ENCODE measurements at regions not wholly inside any gene's neighbourhood (a gene's known extent, or its start where the extent isn't known, plus 50 kb on each side); places are given as distances from the start of the nearest gene placed in this dataset.
A peak's percentile ranks its signal among the peaks of the same experiment; 100 is the strongest.

- WGBS (ENCODE audit: low lambda C conversion rate): 21% methylated on average over 1 of the region's 1 CpG
- H3K36me3 ChIP-seq (replicated peaks in 1 of 2; ENCODE audit: control insufficient read depth in 1 of 2, insufficient read depth in 2 of 2, low read length in 1 of 2): no peaks in the 10 kb centered on the region
- H3K4me2 ChIP-seq: 0 out of 2 replicates have a peak overlapping the region, but pooled peaks have one; percentile 8
- peaks cover 0 to 21% of the 10 kb centered on the region in 2 experiments; a peak in 3 of 4 replicates for H3K4me1 ChIP-seq (ENCODE audit: control insufficient read depth in 1 of 2, insufficient read depth in 2 of 2, low read depth in 1 of 2, low read length in 1 of 2)
- H3F3A ChIP-seq (replicated peaks; ENCODE audit: insufficient read depth): peaks cover 41% of the 10 kb centered on the region
- DNase-seq: no peak
- POLR2A ChIA-PET: no interaction called here
- no peak overlapping the region for H3K4me3 ChIP-seq (ENCODE audit: low read depth in 2 of 2, low read length in 1 of 2)
- H3K79me2 ChIP-seq (ENCODE audit: insufficient read depth): no peaks in the 10 kb centered on the region
- no peaks in the 10 kb centered on the region for H3K9me2 ChIP-seq
- H4K20me1 ChIP-seq (ENCODE audit: insufficient read depth): no peaks in the 10 kb centered on the region
- H3K9me3 ChIP-seq: no peaks in the 10 kb centered on the region
- CTCF ChIA-PET: interaction anchor here (0.9 kb wide), 1 partner anchor 24 kb away, joined by 3 read pairs; no protein-coding TSS in a partner anchor
- peak overlapping the region; percentile 85 to 89; a peak in 3 of 4 replicates for H3K27ac ChIP-seq (ENCODE audit: low read depth in 2 of 2, low read length in 1 of 2)
- H3K27me3 ChIP-seq (ENCODE audit: insufficient read depth): no peaks in the 10 kb centered on the region
- peak; percentile 27; the same call in 1 of the 2 replicates for TF ChIP-seq JUND (IDR thresholded peaks at IDR 0.05)
- no peak for TF ChIP-seq CTCF (IDR thresholded peaks at IDR 0.05)
- no peak for TF ChIP-seq MEF2A (IDR thresholded peaks at IDR 0.05; ENCODE audit: borderline replicate concordance, low read depth)
- no peak for TF ChIP-seq RCOR1 (IDR thresholded peaks at IDR 0.05; ENCODE audit: low read length)
- TF ChIP-seq PBX3 (IDR thresholded peaks at IDR 0.05): peak; percentile 15; the same call in 1 of the 2 replicates
- TF ChIP-seq EP300 (IDR thresholded peaks at IDR 0.05; ENCODE audit: borderline replicate concordance in 1 of 2, low read depth in 1 of 2, low read length in 1 of 2): 0 out of 4 replicates have a peak, but pooled peaks of 1 of the 2 experiments have one; percentile 45
- TF ChIP-seq YY1 (IDR thresholded peaks at IDR 0.05; ENCODE audit: low read depth): peak; percentile 58; the same call in 1 of the 2 replicates
- TF ChIP-seq TEAD4 (IDR thresholded peaks at IDR 0.05; ENCODE audit: borderline replicate concordance, insufficient read depth): peak; percentile 16; the same call in 1 of the 2 replicates
- peak overlapping the region; percentile 23; the same call in 1 of the 2 replicates for H2AFZ ChIP-seq (ENCODE audit: low read depth)
- peak overlapping the region; percentile 30; the same call in 1 of the 2 replicates for H3K9ac ChIP-seq
These were observed 147.8 kb downstream of the TNFSF18 start for GRCh38 chr1:172902861-172903381.

- Histone ChIP-seq H3K27ac (ENCODE audit: low read depth in 2 of 2, low read length in 1 of 2) (peak overlapping the region; percentile 85 to 89), H2AFZ (ENCODE audit: low read depth) (0 out of 2 replicates have a peak overlapping the region, but pooled peaks have one; percentile 17), H3F3A (replicated peaks; ENCODE audit: insufficient read depth) (peaks cover 43% of the 10 kb centered on the region), H4K20me1 (ENCODE audit: insufficient read depth) (no peaks in the 10 kb centered on the region), H3K27me3 (ENCODE audit: insufficient read depth) (no peaks in the 10 kb centered on the region), H3K4me3 (ENCODE audit: low read depth in 2 of 2, low read length in 1 of 2) (no peak overlapping the region), H3K36me3 (replicated peaks in 1 of 2; ENCODE audit: control insufficient read depth in 1 of 2, insufficient read depth in 2 of 2, low read length in 1 of 2) (no peaks in the 10 kb centered on the region), H3K9me2 (no peaks in the 10 kb centered on the region), H3K4me1 (ENCODE audit: control insufficient read depth in 1 of 2, insufficient read depth in 2 of 2, low read depth in 1 of 2, low read length in 1 of 2) (peaks cover 0 to 17% of the 10 kb centered on the region in 2 experiments; a peak in 3 of 4 replicates), H3K9me3 (no peaks in the 10 kb centered on the region), H3K4me2 (0 out of 2 replicates have a peak overlapping the region, but pooled peaks have one; percentile 10), H3K79me2 (ENCODE audit: insufficient read depth) (no peaks in the 10 kb centered on the region), H3K9ac (peak overlapping the region; percentile 30; the same call in 1 of the 2 replicates)
- POLR2A ChIA-PET: no interaction called here
- 37% methylated on average over 1 of the region's 1 CpG for WGBS (ENCODE audit: low lambda C conversion rate)
- peak in 1 of 2 experiments; percentile 54; a peak in 1 of 4 replicates for TF ChIP-seq EP300 (IDR thresholded peaks at IDR 0.05; ENCODE audit: borderline replicate concordance in 1 of 2, low read depth in 1 of 2, low read length in 1 of 2)
- TF ChIP-seq ZBTB33 (IDR thresholded peaks at IDR 0.05; ENCODE audit: borderline replicate concordance, low read depth): no peak
- TF ChIP-seq FOSL2 (IDR thresholded peaks at IDR 0.05; ENCODE audit: borderline replicate concordance, low read depth): peak; percentile 41; the same call in 1 of the 2 replicates
- TF ChIP-seq POLR2AphosphoS5 (IDR thresholded peaks at IDR 0.05; ENCODE audit: low read depth, low read length): peak; percentile 26; the same call in 1 of the 2 replicates
- peak; percentile 32; the same call in 1 of the 2 replicates for TF ChIP-seq JUND (IDR thresholded peaks at IDR 0.05)
- TF ChIP-seq TCF12 (IDR thresholded peaks at IDR 0.05): peak; percentile 60
- TF ChIP-seq GATA2 (CRISPR knock-in tag; IDR thresholded peaks at IDR 0.05): no peak
- DNase-seq: no peak
- CTCF ChIA-PET: no interaction called here
These were observed 147.0 kb downstream of the TNFSF18 start for GRCh38 chr1:172903581-172904220.

Measured in SK-N-SH (cell line).